K562 (cell line): ENCODE measurements at regions not wholly inside any gene's neighbourhood (a gene's known extent, or its start where the extent isn't known, plus 50 kb on each side); places are given as distances from the start of the nearest gene placed in this dataset.

ENCODE experiments used
- CBX8 ChIP-seq: fragments of 200-600 bp; sonication (generic); IDR thresholded peaks from 2 replicates; pipeline ENCODE4 v1.6.1; 2012; ENCODE audit warnings: borderline replicate concordance, mixed run types, low read depth, mild to moderate bottlenecking, moderate library complexity, mixed read lengths, low read length, control low read depth, inconsistent platforms; ENCODE audit not compliant: poor library complexity, severe bottlenecking; ENCODE audit errors: extremely low read depth
- CHD1 ChIP-seq: fragments of 200-600 bp; sonication (generic); IDR thresholded peaks from one replicate; pipeline ENCODE4 v1.6.1; 2012; ENCODE audit warnings: mild to moderate bottlenecking, moderate library complexity, low read length, inconsistent platforms
- MCM3 ChIP-seq: fragments of 450-650 bp; IDR thresholded peaks from 2 replicates; pipeline ENCODE4 v1.6.1; 2016
- MEIS2 ChIP-seq: fragments of 450-650 bp; IDR thresholded peaks from 2 replicates; pipeline ENCODE4 v1.6.1; 2014; ENCODE audit warnings: mild to moderate bottlenecking; ENCODE audit not compliant: partially characterized antibody
- MGA ChIP-seq: fragments of 450-650 bp; IDR thresholded peaks from 2 replicates; pipeline ENCODE4 v1.6.1; 2016; ENCODE audit warnings: mild to moderate bottlenecking, moderate library complexity
- POLR2A ChIP-seq: fragments of 450-650 bp; conservative IDR thresholded peaks from 2 replicates; pipeline ENCODE4 v1.6.1; 2016
- ZNF79 ChIP-seq: fragments of 250-450 bp; sonication (Bioruptor Pico); IDR thresholded peaks from 2 replicates; pipeline ENCODE4 v1.4.0; 2020; ENCODE audit warnings: low read depth, mild to moderate bottlenecking, moderate library complexity
- TF ChIP-seq, protein P1 (sequence below), 2 experiments: fragments of 450-650 bp; formaldehyde crosslinking in 1 of 2; IDR thresholded peaks; 2 replicates each; pipeline versions ENCODE4 v1.4.0 to v1.6.1; 2014 to 2020; ENCODE audit warnings: mild to moderate bottlenecking in 2 of 2, borderline replicate concordance in 1 of 2, low read depth in 1 of 2

DNA sequence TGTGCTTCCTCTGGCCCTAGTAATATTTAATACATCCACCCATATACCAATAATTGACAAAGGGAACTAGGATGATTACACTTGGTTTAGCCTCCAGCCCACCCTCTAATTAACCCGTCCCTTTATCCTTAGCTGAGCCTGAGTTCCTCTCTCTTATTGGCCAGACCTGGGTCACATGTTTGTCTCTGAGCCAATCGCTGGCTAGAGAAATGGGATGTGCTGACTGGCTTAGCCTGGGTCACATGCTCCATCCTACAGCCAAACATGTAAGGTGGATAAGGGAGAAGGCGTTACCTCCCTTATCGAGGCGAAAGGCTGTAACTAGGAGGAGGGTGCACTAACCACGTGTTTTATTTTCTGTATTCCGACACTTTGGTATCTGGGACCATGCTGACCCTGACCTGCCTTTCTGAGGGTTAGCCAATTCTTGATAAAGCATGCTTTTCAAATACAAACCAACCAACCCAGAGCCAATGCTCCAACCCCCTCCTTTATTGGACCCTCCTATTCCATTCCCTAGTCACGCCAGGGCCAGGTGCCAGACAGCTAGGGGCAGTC is 262.7 kb downstream of the PREX1 start (continued):
- TF ChIP-seq MGA, result peak; percentile 27; the same call in 1 of the 2 replicates
- no peak for TF ChIP-seq CHD1
- no peak for TF ChIP-seq MCM3
- no peak for TF ChIP-seq POLR2A
- no peak for TF ChIP-seq CBX8
- no peak for TF ChIP-seq MEIS2
- TF ChIP-seq ZNF79 (CRISPR knock-in tag), result no peak
- TF ChIP-seq, protein P1, sequence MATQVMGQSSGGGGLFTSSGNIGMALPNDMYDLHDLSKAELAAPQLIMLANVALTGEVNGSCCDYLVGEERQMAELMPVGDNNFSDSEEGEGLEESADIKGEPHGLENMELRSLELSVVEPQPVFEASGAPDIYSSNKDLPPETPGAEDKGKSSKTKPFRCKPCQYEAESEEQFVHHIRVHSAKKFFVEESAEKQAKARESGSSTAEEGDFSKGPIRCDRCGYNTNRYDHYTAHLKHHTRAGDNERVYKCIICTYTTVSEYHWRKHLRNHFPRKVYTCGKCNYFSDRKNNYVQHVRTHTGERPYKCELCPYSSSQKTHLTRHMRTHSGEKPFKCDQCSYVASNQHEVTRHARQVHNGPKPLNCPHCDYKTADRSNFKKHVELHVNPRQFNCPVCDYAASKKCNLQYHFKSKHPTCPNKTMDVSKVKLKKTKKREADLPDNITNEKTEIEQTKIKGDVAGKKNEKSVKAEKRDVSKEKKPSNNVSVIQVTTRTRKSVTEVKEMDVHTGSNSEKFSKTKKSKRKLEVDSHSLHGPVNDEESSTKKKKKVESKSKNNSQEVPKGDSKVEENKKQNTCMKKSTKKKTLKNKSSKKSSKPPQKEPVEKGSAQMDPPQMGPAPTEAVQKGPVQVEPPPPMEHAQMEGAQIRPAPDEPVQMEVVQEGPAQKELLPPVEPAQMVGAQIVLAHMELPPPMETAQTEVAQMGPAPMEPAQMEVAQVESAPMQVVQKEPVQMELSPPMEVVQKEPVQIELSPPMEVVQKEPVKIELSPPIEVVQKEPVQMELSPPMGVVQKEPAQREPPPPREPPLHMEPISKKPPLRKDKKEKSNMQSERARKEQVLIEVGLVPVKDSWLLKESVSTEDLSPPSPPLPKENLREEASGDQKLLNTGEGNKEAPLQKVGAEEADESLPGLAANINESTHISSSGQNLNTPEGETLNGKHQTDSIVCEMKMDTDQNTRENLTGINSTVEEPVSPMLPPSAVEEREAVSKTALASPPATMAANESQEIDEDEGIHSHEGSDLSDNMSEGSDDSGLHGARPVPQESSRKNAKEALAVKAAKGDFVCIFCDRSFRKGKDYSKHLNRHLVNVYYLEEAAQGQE (IDR thresholded peaks at IDR 0.05; ENCODE audit: borderline replicate concordance), result no peak
- TF ChIP-seq, protein P1 (CRISPR knock-in tag; IDR thresholded peaks at IDR 0.05; ENCODE audit: low read depth), result no peak
